GM12891 (cell line): ENCODE measurements at regions not wholly inside any gene's neighbourhood (a gene's known extent, or its start where the extent isn't known, plus 50 kb on each side); places are given as distances from the start of the nearest gene placed in this dataset.
A peak's percentile ranks its signal among the peaks of the same experiment; 100 is the strongest.

Source experiments
- DNase-seq: peaks from one replicate; pipeline ENCODE4 v3.0.0; 2011; ENCODE audit warnings: low spot score; ENCODE audit not compliant: insufficient read length
- FAIRE-seq: peaks from 2 replicates; lab custom pipeline; 2011; peaks lifted over from hg19 to GRCh38; lab: Jason Lieb, UNC
- PAX5 ChIP-seq: IDR thresholded peaks from 2 replicates; pipeline ENCODE4 v1.6.1; 2011; ENCODE audit warnings: low read length, moderate library complexity, mild to moderate bottlenecking; ENCODE audit not compliant: insufficient read depth, severe bottlenecking
- POLR2A ChIP-seq: IDR thresholded peaks from 2 replicates; pipeline ENCODE4 v1.6.1; 2011; ENCODE audit warnings: low read depth, low read length, control low read depth
- POLR2AphosphoS5 ChIP-seq: IDR thresholded peaks from 2 replicates; pipeline ENCODE4 v1.6.1; 2011; ENCODE audit warnings: low read depth, low read length, control low read depth
- POU2F2 ChIP-seq: IDR thresholded peaks from 2 replicates; pipeline ENCODE4 v1.6.1; 2011; ENCODE audit warnings: low read depth, mild to moderate bottlenecking, control low read depth, low read length, moderate library complexity
- SPI1 ChIP-seq: IDR thresholded peaks from 2 replicates; pipeline ENCODE4 v1.6.1; 2011; ENCODE audit warnings: low read depth, low read length, control low read depth
- TAF1 ChIP-seq: IDR thresholded peaks from 2 replicates; pipeline ENCODE4 v1.6.1; 2011; ENCODE audit warnings: low read depth, low read length, control low read depth

DNA sequence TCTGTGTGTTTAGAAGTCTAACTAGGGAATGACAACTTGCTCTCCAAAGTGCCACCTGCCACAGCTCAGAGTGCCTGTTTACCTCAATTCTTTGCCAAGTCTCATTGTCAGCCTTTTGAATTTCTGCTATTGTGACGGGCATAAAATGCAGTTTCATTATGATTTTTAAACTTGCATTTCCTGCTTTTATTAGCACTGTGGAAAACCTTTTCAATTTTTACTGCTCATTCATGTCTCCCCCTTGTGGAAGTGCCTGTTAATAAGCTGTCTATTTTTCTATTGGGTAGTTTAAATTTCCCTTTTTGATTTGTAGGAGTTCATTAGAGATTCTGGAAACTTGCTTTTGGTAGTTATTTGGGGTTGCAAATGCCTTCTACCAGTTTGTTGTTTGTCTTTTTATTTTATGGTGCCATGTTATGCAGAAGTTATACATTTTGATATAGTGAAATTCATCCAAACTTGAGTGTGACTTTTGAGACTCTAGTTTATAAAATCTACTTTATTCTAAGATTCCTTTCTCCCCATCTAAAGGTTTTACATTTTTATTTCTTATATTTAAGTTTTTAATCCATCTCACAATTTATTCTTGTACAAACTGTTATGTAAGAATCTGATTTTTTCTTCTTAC lies 53.9 kb upstream of the FRMD4B start:
- FAIRE-seq (peak; percentile 9), DNase-seq (no peak)
- no peak for TF ChIP-seq SPI1
- no peak for TF ChIP-seq POLR2AphosphoS5
- no peak for TF ChIP-seq TAF1
- TF ChIP-seq POU2F2 = no peak
- TF ChIP-seq POLR2A = no peak
- no peak for TF ChIP-seq PAX5

DNA sequence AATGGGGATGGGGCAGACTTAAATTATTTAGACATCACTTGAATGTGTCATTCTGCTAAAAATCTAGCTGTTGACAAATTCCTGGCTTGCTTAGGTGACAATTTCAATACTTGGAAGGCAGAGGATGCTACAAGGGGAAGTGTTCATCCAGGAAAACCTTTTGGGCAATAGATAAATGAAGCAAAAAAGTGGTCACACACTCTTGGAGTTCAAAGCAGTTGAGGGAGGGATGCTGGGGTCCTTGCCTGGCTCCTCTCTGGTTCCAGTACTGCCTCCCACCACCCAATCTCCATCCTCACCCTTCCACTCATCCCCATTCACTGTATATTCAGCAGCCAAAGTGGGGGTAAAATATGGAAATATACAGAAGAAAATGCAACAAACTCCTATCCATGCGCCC lies 52.6 kb upstream of the FRMD4B start:
- no peak for FAIRE-seq
- DNase-seq = no peak
- no peak for TF ChIP-seq POLR2AphosphoS5
- TF ChIP-seq POLR2A = no peak
- no peak for TF ChIP-seq TAF1
- no peak for TF ChIP-seq SPI1
- TF ChIP-seq POU2F2 = no peak
- TF ChIP-seq PAX5 = no peak

DNA sequence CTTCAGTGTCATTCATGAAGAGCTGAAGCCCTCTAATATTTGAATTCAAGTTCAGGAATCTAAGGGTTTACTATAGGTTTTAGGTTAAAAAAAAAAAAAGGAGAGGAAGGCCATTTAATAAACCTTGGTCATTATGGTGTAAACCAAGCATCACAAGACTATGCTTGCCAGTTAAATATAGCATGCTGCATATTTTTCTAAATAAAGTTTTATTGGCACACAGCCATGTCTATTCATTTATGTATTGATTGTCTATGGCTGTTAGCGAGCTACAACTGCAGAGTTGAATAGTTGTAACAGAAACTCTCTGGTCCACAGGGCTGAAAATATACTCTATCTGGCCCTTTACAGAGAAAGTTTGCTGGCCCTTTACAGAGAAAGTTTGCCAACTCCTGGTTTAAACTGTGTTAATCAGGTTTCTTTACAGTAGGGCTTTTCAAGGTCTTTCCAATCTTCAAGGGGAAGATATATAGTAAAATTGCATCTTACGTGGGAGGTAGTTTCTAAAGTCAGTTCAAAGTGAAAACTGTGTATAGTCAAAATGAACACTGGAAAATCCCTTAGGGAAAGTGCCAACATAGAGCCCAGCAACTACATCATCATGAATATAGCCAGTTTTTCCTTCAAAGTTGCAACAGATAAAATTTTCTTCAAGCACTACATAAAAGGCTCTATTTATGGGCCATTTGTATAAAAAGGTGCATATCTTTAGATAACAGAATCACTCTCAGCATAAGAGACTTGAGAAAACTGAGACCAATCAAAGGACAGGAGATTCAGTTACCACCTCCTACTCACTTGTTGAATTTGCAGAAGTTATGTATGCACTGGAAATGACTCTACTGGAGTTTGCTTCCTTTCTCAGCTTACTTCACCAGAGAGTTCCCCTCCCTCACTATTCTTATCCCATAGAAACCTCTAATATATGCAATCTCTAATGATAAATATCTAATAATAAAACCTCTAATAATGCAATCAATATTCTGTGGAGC lies 49.7 kb upstream of the FRMD4B start:
- TF ChIP-seq TAF1 (no peak), POLR2A (no peak), SPI1 (no peak), POU2F2 (no peak), POLR2AphosphoS5 (no peak), PAX5 (no peak)
- peak; percentile 31 for FAIRE-seq
- DNase-seq = no peak
